K562 (cell line): ENCODE measurements at regions not wholly inside any gene's neighbourhood (a gene's known extent, or its start where the extent isn't known, plus 50 kb on each side); places are given as distances from the start of the nearest gene placed in this dataset. TPM values are rescaled to one million over a fixed set of nuclear protein-coding genes. Genes with fewer than 3 reads are reported as not detected.

Experiments
- ATAC-seq: fragments of 200-7000 bp; cut with Tn5 transposase; 3 replicates; pipeline ENCODE4 v1.9.1; 2020; ENCODE audit warnings: moderate library complexity
- BruUV-seq: library from RNA; stranded (reverse); fragments of 400-500 nt; replicated peaks from 2 replicates; lab custom pipeline; 2021; lab: Mats Ljungman, UMichigan
- CTCF ChIA-PET: fragments of 300-600 bp; formaldehyde crosslinking; extraction: SDS; loops from one replicate; lab custom pipeline; 2021; ENCODE audit warnings: low intra/inter-chr PET ratio; lab: Yijun Ruan, JAX
- POLR2A ChIA-PET: fragments of 300-600, 350-650 bp; sonication (Branson Sonifier 250); formaldehyde crosslinking; extraction: SDS; loops from one replicate; lab custom pipeline; 2021; ENCODE audit warnings: antibody characterized with exemption, inconsistent platforms; lab: Yijun Ruan, JAX
- DNase-seq, 4 experiments: peaks; one replicate each; pipeline versions ENCODE4 v3.0.0 to v3.0.0-alpha.2; 2011 to 2018; ENCODE audit warnings: low spot score in 3 of 4, mixed read lengths in 3 of 4; ENCODE audit errors: extremely low read depth in 1 of 4
- FAIRE-seq: peaks from 2 replicates; lab custom pipeline; 2011; peaks lifted over from hg19 to GRCh38; lab: Jason Lieb, UNC
- H2AFZ ChIP-seq: 2 replicates; pipeline ENCODE4 v1.6.0; 2011; ENCODE audit warnings: low read depth, low read length, control low read depth, inconsistent platforms
- H3K27ac ChIP-seq: fragments of 200-600 bp; 3 replicates; pipeline ENCODE4 v1.8.0; 2011; ENCODE audit warnings: low read depth, mild to moderate bottlenecking, control low read depth, inconsistent platforms, low read length, moderate library complexity, mixed read lengths; ENCODE audit errors: extremely low read depth
- H3K27me3 ChIP-seq, 2 experiments: fragments of 300-600 bp in 1 of 2; 2 replicates in 1 of 2; 3 replicates in 1 of 2; pipeline versions ENCODE4 v1.6.0 to v1.8.0; 2011; ENCODE audit warnings: inconsistent platforms in 2 of 2, low read length in 2 of 2, mild to moderate bottlenecking in 1 of 2, mixed read lengths in 1 of 2, moderate library complexity in 1 of 2; ENCODE audit not compliant: control insufficient read depth in 2 of 2, insufficient read depth in 2 of 2
- H3K36me3 ChIP-seq: fragments of 300-600 bp; 3 replicates; pipeline ENCODE4 v1.8.0; 2011; ENCODE audit warnings: mild to moderate bottlenecking, low read length, inconsistent platforms; ENCODE audit not compliant: control insufficient read depth, insufficient read depth
- H3K4me1 ChIP-seq, 2 experiments: fragments of 200-600 bp in 1 of 2; replicated peaks in 1 of 2; 2 replicates in 1 of 2; 3 replicates in 1 of 2; pipeline versions ENCODE4 v1.5.1 to v1.8.0; 2011; ENCODE audit warnings: inconsistent platforms in 2 of 2, low read length in 2 of 2, mild to moderate bottlenecking in 1 of 2, mixed read lengths in 1 of 2, moderate library complexity in 1 of 2; ENCODE audit not compliant: control insufficient read depth in 2 of 2, insufficient read depth in 2 of 2
- H3K4me2 ChIP-seq: 2 replicates; pipeline ENCODE4 v1.6.1; 2011; ENCODE audit warnings: low read length, control low read depth, inconsistent platforms, mixed read lengths; ENCODE audit not compliant: insufficient read depth
- H3K4me3 ChIP-seq: fragments of 200-600 bp; sonication (generic), shearing (Covaris generic); 2 replicates; pipeline ENCODE4 v1.5.1; 2016; ENCODE audit warnings: control low read depth, inconsistent platforms
- H3K79me2 ChIP-seq: fragments of 200-600 bp; 3 replicates; pipeline ENCODE4 v1.8.0; 2011; ENCODE audit warnings: low read length, inconsistent platforms; ENCODE audit not compliant: control insufficient read depth, insufficient read depth
- H3K9ac ChIP-seq, 2 experiments: 2 replicates each; pipeline versions ENCODE4 v1.6.0 to v1.6.1; 2011; ENCODE audit warnings: low read depth in 2 of 2, low read length in 2 of 2, control low read depth in 1 of 2, inconsistent platforms in 1 of 2, mild to moderate bottlenecking in 1 of 2, mixed read lengths in 1 of 2; ENCODE audit not compliant: insufficient read depth in 1 of 2
- H3K9me1 ChIP-seq: one replicate; pipeline ENCODE4 v1.6.0; 2011; ENCODE audit warnings: inconsistent platforms, mild to moderate bottlenecking, low read length, moderate library complexity; ENCODE audit not compliant: control insufficient read depth, insufficient read depth
- H3K9me3 ChIP-seq: replicated peaks from 2 replicates; pipeline ENCODE4 v1.5.1; 2011; ENCODE audit warnings: low read depth, low read length, inconsistent platforms; ENCODE audit not compliant: control insufficient read depth, insufficient read depth
- H4K20me1 ChIP-seq: replicated peaks from 2 replicates; pipeline ENCODE4 v1.6.1; 2011; ENCODE audit warnings: low read length, inconsistent platforms, mixed read lengths; ENCODE audit not compliant: control insufficient read depth, insufficient read depth
- TRIM28 ChIP-seq: fragments of 450-650 bp; IDR thresholded peaks from 2 replicates; pipeline ENCODE4 v1.6.1; 2017
- ZC3H4 ChIP-seq: sonication (generic); formaldehyde crosslinking; IDR thresholded peaks from 2 replicates; pipeline ENCODE4 v1.9.0; 2021; ENCODE audit warnings: missing genetic modification reagents, borderline replicate concordance
- ZNF217 ChIP-seq: sonication (generic); formaldehyde crosslinking; IDR thresholded peaks from 2 replicates; pipeline ENCODE4 v1.8.0; 2022; ENCODE audit warnings: mild to moderate bottlenecking, missing genetic modification reagents
- ZNF436 ChIP-seq: fragments of 250-450, 450-650 bp; sonication (Bioruptor Pico); formaldehyde crosslinking; IDR thresholded peaks from 2 replicates; pipeline ENCODE4 v1.7.0; 2020; ENCODE audit warnings: mild to moderate bottlenecking
- WGBS: fragments of 100-300 bp; shearing (Covaris generic); methylation state at CpG from one replicate; pipeline ENCODE4 v1.1.6; 2016; ENCODE audit warnings: low coverage, mixed read lengths; ENCODE audit not compliant: insufficient coverage; ENCODE audit errors: missing lambda C conversion rate; 5-methylcytosine and 5-hydroxymethylcytosine counted together
- in situ Hi-C: fragments of 300-500 bp; cut with MboI; formaldehyde crosslinking; loops from 4 replicates; pipeline ENCODE4 v1.15.0; 2018; ENCODE audit warnings: inconsistent platforms, mixed read lengths
- intact Hi-C: fragments of 100-400 bp; cut with micrococcal nuclease; formaldehyde crosslinking; loops from 2 replicates; pipeline ENCODE4 v1.14.2; 2022
- small RNA-seq: library from RNA; depleted of rRNA; stranded (forward); fragments of <200 nt; gene quantifications from one replicate; pipeline ENCODE3, GENCODE V24; 2014

DNA sequence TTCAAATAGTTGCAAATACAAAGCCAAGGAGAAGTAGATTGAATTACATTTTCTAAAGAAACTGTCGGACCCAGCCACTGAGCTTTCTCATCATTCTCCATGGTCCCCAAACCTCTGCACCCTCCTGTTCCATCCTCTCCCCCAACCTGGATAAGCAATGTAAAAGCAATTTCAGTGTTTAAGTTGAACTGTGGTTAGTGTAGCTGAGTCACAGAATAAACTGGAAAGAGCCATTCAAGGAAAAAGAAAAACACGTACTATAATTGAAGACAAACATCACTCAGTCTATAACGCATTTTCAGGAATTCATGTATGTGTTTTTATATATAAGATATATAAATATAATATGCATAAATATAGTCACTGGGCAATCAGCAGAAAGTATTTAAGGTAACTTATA, 54.1 kb upstream of the TMEM161B start:
- FAIRE-seq (no peak), DNase-seq (no peak), ATAC-seq (no peak)
- Histone ChIP-seq H3K4me3 (no peak overlapping the region), H2AFZ (no peak overlapping the region), H3K9ac (no peak overlapping the region), H3K27me3 (no peaks in the 10 kb centered on the region), H3K27ac (no peak overlapping the region), H4K20me1 (no peaks in the 10 kb centered on the region), H3K4me1 (no peaks in the 10 kb centered on the region), H3K4me2 (no peak overlapping the region), H3K36me3 (no peaks in the 10 kb centered on the region), H3K79me2 (no peaks in the 10 kb centered on the region), H3K9me1 (no peaks in the 10 kb centered on the region), H3K9me3 (no peaks in the 10 kb centered on the region)
- 29% methylated on average over 3 of the region's 3 CpGs for WGBS
- TF ChIP-seq ZC3H4 (CRISPR knock-in tag) (no peak), TRIM28 (no peak), ZNF436 (CRISPR knock-in tag) (no peak), ZNF217 (CRISPR knock-in tag) (no peak)
- CTCF ChIA-PET = no interaction called here
- POLR2A ChIA-PET = no interaction called here
- intact Hi-C loops = no loop called here
- in situ Hi-C loops = no loop called here
- no TSS peak for BruUV-seq

Small RNA genes in the stretch of these regions (small RNA-seq; reads per million reads assigned to genes)
- not detected for gene RF00156
